Uterus (tissue), 2 donors: ENCODE measurements at regions not wholly inside any gene's neighbourhood (a gene's known extent, or its start where the extent isn't known, plus 50 kb on each side); places are given as distances from the start of the nearest gene placed in this dataset.

Source experiments
- POLR2A ChIP-seq, 2 donors: fragments of 450-650 bp; IDR thresholded peaks; one replicate each; pipeline ENCODE4 v1.6.1; 2016; ENCODE audit warnings: antibody characterized with exemption in 2 of 2, mild to moderate bottlenecking in 1 of 2, moderate library complexity in 1 of 2
- TF ChIP-seq, protein P1 (sequence below), 4 experiments: fragments of 200-600 bp in 2 of 4; fragments of 450-650 bp in 2 of 4; sonication (generic) in 2 of 4; IDR thresholded peaks; one replicate each; pipeline ENCODE4 v1.5.1; 2016 to 2019; ENCODE audit warnings: antibody characterized with exemption in 4 of 4, mild to moderate bottlenecking in 2 of 4, moderate library complexity in 1 of 4

DNA sequence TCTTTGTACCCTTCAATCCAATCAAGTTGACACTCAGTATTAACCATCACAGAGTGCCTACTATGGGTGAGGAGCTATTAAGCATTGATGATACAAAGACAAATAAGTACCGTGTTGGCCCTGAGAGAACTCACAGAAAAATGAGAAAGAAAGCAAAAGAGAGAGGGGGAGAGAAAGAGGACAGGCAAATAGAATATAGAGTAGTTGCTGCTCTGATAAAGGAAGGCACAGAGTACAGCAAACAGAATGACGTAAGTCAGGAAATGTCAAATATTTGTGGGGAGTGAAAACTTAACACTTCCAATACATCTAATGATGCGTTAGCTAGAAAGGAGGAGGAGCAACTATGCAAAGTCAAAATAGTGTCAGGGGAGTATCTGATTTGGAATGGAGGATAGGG lies 320.6 kb upstream of the KCNH8 start:
- TF ChIP-seq, protein P1, sequence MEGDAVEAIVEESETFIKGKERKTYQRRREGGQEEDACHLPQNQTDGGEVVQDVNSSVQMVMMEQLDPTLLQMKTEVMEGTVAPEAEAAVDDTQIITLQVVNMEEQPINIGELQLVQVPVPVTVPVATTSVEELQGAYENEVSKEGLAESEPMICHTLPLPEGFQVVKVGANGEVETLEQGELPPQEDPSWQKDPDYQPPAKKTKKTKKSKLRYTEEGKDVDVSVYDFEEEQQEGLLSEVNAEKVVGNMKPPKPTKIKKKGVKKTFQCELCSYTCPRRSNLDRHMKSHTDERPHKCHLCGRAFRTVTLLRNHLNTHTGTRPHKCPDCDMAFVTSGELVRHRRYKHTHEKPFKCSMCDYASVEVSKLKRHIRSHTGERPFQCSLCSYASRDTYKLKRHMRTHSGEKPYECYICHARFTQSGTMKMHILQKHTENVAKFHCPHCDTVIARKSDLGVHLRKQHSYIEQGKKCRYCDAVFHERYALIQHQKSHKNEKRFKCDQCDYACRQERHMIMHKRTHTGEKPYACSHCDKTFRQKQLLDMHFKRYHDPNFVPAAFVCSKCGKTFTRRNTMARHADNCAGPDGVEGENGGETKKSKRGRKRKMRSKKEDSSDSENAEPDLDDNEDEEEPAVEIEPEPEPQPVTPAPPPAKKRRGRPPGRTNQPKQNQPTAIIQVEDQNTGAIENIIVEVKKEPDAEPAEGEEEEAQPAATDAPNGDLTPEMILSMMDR (IDR thresholded peaks at IDR 0.05), result no peak
- no peak for TF ChIP-seq POLR2A (IDR thresholded peaks at IDR 0.05)
